NB4 (cell line): ENCODE measurements at regions not wholly inside any gene's neighbourhood (a gene's known extent, or its start where the extent isn't known, plus 50 kb on each side); places are given as distances from the start of the nearest gene placed in this dataset.

Experiments
- CTCF ChIP-seq: IDR thresholded peaks from one replicate; pipeline ENCODE4 v1.5.1; 2012; ENCODE audit warnings: low read depth, low read length
- MYC ChIP-seq: IDR thresholded peaks from 2 replicates; pipeline ENCODE4 v1.6.1; 2011; ENCODE audit warnings: low read depth, low read length
- POLR2A ChIP-seq: IDR thresholded peaks from 2 replicates; pipeline ENCODE4 v1.6.1; 2011; ENCODE audit warnings: mild to moderate bottlenecking; ENCODE audit not compliant: insufficient read length; ENCODE audit errors: extremely low read depth

GRCh38 chr11:80844110-80844819, 1403.4 kb upstream of the TENM4 start:
- TF ChIP-seq CTCF (no peak), MYC (no peak), POLR2A (no peak)
